Suprapubic skin (tissue), 3 donors: ENCODE measurements at regions not wholly inside any gene's neighbourhood (a gene's known extent, or its start where the extent isn't known, plus 50 kb on each side); places are given as distances from the start of the nearest gene placed in this dataset.

Experiments
- CTCF ChIP-seq, 2 donors: fragments of 200-600 bp in 1 of 2; fragments of 450-650 bp in 1 of 2; sonication (generic) in 1 of 2; IDR thresholded peaks; one replicate each; pipeline ENCODE4 v1.5.1; 2016 to 2019; ENCODE audit warnings: antibody characterized with exemption in 2 of 2, mild to moderate bottlenecking in 1 of 2, moderate library complexity in 1 of 2
- POLR2AphosphoS5 ChIP-seq, 3 donors: sonication (generic); formaldehyde crosslinking; IDR thresholded peaks; one replicate each; pipeline ENCODE4 v1.6.1; 2017; ENCODE audit warnings: antibody characterized with exemption in 3 of 3

GRCh38 chr6:4478098-4478497 is 298.1 kb upstream of the CDYL start:
- TF ChIP-seq CTCF (IDR thresholded peaks at IDR 0.05) (no peak), POLR2AphosphoS5 (IDR thresholded peaks at IDR 0.05) (no peak)
